Epithelial cell of esophagus (primary cell): ENCODE measurements at regions not wholly inside any gene's neighbourhood (a gene's known extent, or its start where the extent isn't known, plus 50 kb on each side); places are given as distances from the start of the nearest gene placed in this dataset.

ENCODE experiments used
- DNase-seq: peaks from one replicate; pipeline ENCODE4 v3.0.0; 2010; ENCODE audit warnings: low read depth
- H3K4me3 ChIP-seq: 2 replicates; pipeline ENCODE4 v1.5.1; 2011; ENCODE audit warnings: mild to moderate bottlenecking, low read length, control low read depth
- CTCF ChIP-seq: IDR thresholded peaks from 2 replicates; pipeline ENCODE4 v1.5.1; 2011; ENCODE audit warnings: low read depth, mild to moderate bottlenecking, low read length, control low read depth, inconsistent platforms; ENCODE audit not compliant: insufficient read depth; ENCODE audit errors: missing control alignments

- no peak for TF ChIP-seq CTCF
- no peak overlapping the region for H3K4me3 ChIP-seq
- DNase-seq, result no peak
These were observed 154.7 kb upstream of the TNP1 start for GRCh38 chr2:217014328-217015105.

GRCh38 chr2:217013926-217014325, 154.1 kb upstream of the TNP1 start:
- DNase-seq, result no peak
- H3K4me3 ChIP-seq, result no peak overlapping the region
- TF ChIP-seq CTCF, result no peak

GRCh38 chr2:217011576-217011975, 151.7 kb upstream of the TNP1 start:
- no peak for TF ChIP-seq CTCF
- no peak for DNase-seq
- no peak overlapping the region for H3K4me3 ChIP-seq

- no peak overlapping the region for H3K4me3 ChIP-seq
- no peak for DNase-seq
- TF ChIP-seq CTCF, result no peak
These were observed 150.3 kb upstream of the TNP1 start for GRCh38 chr2:217010173-217010572.

GRCh38 chr2:217008794-217009193, 148.9 kb upstream of the TNP1 start:
- TF ChIP-seq CTCF, result no peak
- DNase-seq, result no peak
- no peak overlapping the region for H3K4me3 ChIP-seq

GRCh38 chr2:217006217-217006616, 146.4 kb upstream of the TNP1 start:
- no peak for TF ChIP-seq CTCF
- DNase-seq, result no peak

GRCh38 chr2:217004656-217005055, 144.8 kb upstream of the TNP1 start:
- no peak overlapping the region for H3K4me3 ChIP-seq
- TF ChIP-seq CTCF, result no peak
- DNase-seq, result no peak

More at GRCh38 chr2:217006217-217006616, 146.4 kb upstream of the TNP1 start:
- H3K4me3 ChIP-seq, result no peak overlapping the region
